B cell (primary cell): ENCODE measurements at regions not wholly inside any gene's neighbourhood (a gene's known extent, or its start where the extent isn't known, plus 50 kb on each side); places are given as distances from the start of the nearest gene placed in this dataset.

Experiments
- CTCF ChIP-seq: fragments of 200-600 bp; IDR thresholded peaks from one replicate; pipeline ENCODE4 v1.8.0; 2022; ENCODE audit warnings: antibody characterized with exemption, mild to moderate bottlenecking
- EZH2 ChIP-seq: IDR thresholded peaks from 2 replicates; pipeline ENCODE4 v1.6.1; 2012; ENCODE audit warnings: borderline replicate concordance, low read depth, mild to moderate bottlenecking, moderate library complexity, low read length; ENCODE audit not compliant: insufficient read depth, poor library complexity, severe bottlenecking

DNA sequence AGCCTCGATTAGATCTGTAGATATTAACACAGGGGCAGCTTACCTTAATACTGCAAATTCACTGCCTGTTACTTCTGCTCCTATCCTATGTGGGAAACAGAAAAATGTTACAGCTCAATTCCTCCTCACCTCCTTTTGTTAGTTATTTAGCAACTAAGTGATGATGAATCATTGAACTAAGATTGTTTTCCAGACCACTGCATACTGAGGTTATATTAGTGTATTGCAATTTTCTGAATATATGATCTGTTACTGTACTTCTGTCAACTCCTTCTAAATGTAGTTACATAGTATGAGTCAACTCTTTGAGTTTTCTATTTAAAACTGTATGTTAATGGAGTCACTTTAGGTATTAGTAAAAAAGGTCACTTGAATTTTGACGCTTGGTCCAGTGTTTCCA, 331.5 kb upstream of the SLCO3A1 start:
- TF ChIP-seq CTCF (no peak), EZH2 (no peak)
